Psoas muscle (tissue), 7 donors: ENCODE measurements at regions not wholly inside any gene's neighbourhood (a gene's known extent, or its start where the extent isn't known, plus 50 kb on each side); places are given as distances from the start of the nearest gene placed in this dataset.

Source experiments
- ATAC-seq, 4 donors: fragments of 200-7000 bp; cut with Tn5 transposase; one replicate each; pipeline ENCODE4 v1.9.1; 2020; ENCODE audit warnings: moderate library complexity in 3 of 4, mild to moderate bottlenecking in 2 of 4
- DNase-seq, 2 donors: peaks; one replicate each; pipeline ENCODE4 v3.0.0-alpha.2; 2020
- H3K27ac ChIP-seq: fragments of 200-600 bp; one replicate; pipeline ENCODE4 v1.8.0; 2022
- H3K27me3 ChIP-seq, 3 donors: fragments of 200-600 bp in 1 of 3; one replicate each; pipeline versions ENCODE4 v1.6.1 to v1.8.0; 2013 to 2022; ENCODE audit warnings: low read length in 2 of 3, mild to moderate bottlenecking in 2 of 3, moderate library complexity in 1 of 3; ENCODE audit not compliant: insufficient read depth in 3 of 3
- H3K36me3 ChIP-seq, 2 donors: fragments of 200-600 bp in 1 of 2; one replicate each; pipeline versions ENCODE4 v1.6.1 to v1.8.0; 2013 to 2022; ENCODE audit warnings: low read depth in 1 of 2, mild to moderate bottlenecking in 1 of 2, moderate library complexity in 1 of 2; ENCODE audit not compliant: insufficient read depth in 1 of 2
- H3K4me1 ChIP-seq: fragments of 200-600 bp; one replicate; pipeline ENCODE4 v1.8.0; 2022
- H3K4me3 ChIP-seq: fragments of 200-600 bp; one replicate; pipeline ENCODE4 v1.8.0; 2022; ENCODE audit warnings: mild to moderate bottlenecking
- H3K9me3 ChIP-seq: fragments of 200-600 bp; one replicate; pipeline ENCODE4 v1.8.0; 2022
- WGBS, 3 donors: extraction: QIAGEN DNeasy Blood & Tissue Kit; methylation state at CpG; one replicate each; pipeline versions ENCODE4 v1.1.6 to v1.1.7; 2013; 5-methylcytosine and 5-hydroxymethylcytosine counted together
- intact Hi-C, 2 donors: fragments of 100-400 bp; cut with DNase I; formaldehyde crosslinking; loops; one replicate each; pipeline versions ENCODE4 v1.11.0 to v1.14.2; 2022
- TF ChIP-seq, protein P1 (sequence below): fragments of 200-600 bp; IDR thresholded peaks from one replicate; pipeline ENCODE4 v1.8.0; 2022; ENCODE audit warnings: antibody characterized with exemption
- donor health status: healthy with polysubstance abuse.
- donor health status: DM: no; HTN: no; CAD: no; lungs with moderate emphysema.
- donor health status: Bipolar disorder and iron deficiency.
- donor health status: healthy.
- donor health status: DM: yes; HTN: yes; CAD: no.
- donor health status: DM: no; HTN: no; CAD: no.
- donor health status: DM: yes; HTN: yes; CAD: no.

- H3K4me1 ChIP-seq, result peaks cover 32% of the 10 kb centered on the region
- no peaks in the 10 kb centered on the region for H3K9me3 ChIP-seq
- no peak overlapping the region for H3K27ac ChIP-seq
- ATAC-seq (no peak), DNase-seq (no peak)
- intact Hi-C loops, result loop anchor here (5.0 to 10.0 kb wide), 4 partner anchors 78 to 500 kb away; no protein-coding TSS in a partner anchor
- no peaks in the 10 kb centered on the region for H3K36me3 ChIP-seq
- TF ChIP-seq, protein P1, sequence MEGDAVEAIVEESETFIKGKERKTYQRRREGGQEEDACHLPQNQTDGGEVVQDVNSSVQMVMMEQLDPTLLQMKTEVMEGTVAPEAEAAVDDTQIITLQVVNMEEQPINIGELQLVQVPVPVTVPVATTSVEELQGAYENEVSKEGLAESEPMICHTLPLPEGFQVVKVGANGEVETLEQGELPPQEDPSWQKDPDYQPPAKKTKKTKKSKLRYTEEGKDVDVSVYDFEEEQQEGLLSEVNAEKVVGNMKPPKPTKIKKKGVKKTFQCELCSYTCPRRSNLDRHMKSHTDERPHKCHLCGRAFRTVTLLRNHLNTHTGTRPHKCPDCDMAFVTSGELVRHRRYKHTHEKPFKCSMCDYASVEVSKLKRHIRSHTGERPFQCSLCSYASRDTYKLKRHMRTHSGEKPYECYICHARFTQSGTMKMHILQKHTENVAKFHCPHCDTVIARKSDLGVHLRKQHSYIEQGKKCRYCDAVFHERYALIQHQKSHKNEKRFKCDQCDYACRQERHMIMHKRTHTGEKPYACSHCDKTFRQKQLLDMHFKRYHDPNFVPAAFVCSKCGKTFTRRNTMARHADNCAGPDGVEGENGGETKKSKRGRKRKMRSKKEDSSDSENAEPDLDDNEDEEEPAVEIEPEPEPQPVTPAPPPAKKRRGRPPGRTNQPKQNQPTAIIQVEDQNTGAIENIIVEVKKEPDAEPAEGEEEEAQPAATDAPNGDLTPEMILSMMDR, result no peak
- H3K4me3 ChIP-seq, result no peak overlapping the region
- 73 to 81% (median 74%) methylated on average over 12 of the region's 12 CpGs for WGBS, 3 donors
- no peaks in the 10 kb centered on the region for H3K27me3 ChIP-seq
Observed at GRCh38 chr1:234994436-234995295, 134.0 kb downstream of the TOMM20 start.

DNA sequence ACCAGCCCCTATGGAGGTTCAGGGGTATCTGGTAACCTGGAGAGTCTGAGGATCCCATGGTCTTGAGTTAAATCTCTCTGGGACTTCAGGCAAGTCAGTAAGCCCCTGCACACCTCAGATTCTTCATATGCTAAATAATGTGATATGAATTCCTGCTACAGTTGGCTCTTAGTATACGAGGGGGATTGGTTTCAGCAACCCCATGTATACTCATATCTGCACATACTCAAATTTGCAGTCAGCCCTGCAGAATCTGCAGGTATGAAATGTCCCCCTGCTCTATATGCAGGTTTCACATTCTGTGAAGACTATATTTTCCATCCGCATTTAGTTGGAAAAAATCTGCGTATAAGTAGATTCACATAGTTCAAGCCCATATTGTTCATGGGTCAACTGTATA, 136.6 kb downstream of the TOMM20 start:
- Histone ChIP-seq H3K4me3 (no peak overlapping the region), H3K27me3 (no peaks in the 10 kb centered on the region), H3K9me3 (no peaks in the 10 kb centered on the region), H3K4me1 (peaks cover 21% of the 10 kb centered on the region), H3K27ac (no peak overlapping the region), H3K36me3 (no peaks in the 10 kb centered on the region)
- DNase-seq (no peak), ATAC-seq (no peak)
- intact Hi-C loops, result loop anchor here in 1 of 2 donors (10.0 kb wide), 1 partner anchor 497 kb away; no protein-coding TSS in a partner anchor
- 92 to 96% (median 95%) methylated on average over 3 of the region's 3 CpGs for WGBS, 3 donors
- TF ChIP-seq, protein P1, result no peak

DNA sequence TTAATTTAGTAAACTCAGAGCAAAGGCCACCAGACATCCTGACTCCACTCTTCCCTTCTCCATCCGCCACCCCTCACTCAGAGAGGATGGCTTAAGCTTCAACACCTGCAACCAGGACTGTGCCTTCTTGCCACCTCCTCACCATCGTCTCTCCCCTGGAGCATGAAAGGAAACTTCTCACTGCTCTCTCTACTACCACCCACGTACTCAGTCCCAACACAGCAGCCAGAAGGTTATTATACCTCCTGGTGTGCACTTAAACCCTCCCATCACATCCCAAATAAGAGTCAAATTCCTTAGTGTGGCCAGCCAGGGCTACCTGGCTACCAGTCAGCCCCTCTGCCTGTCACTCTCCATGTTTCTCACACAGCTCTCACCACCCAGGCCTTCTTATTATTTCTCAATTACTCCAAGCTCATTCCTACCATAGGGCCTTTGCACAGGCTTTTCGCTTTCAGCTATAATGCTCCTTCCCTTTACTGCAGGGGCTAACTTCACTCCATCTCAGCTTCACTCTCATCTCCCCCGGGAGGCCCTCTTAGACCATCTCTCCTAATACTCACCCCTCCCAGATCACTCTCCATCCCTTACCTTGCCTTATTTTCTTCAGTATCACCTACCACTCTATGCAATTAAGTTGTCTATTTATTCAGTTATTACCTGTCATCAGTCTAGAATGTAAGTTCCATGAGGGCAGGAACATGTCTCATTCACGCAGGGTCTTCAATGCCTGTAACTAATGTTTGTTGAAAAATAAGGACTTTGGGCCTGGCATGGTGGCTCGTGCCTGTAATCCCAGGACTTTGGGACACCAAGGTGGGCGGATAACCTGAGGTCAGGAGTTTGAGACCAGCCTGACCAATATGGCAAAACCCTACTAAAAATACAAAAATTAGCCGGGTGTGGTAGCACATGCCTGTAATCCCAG, 137.5 kb downstream of the TOMM20 start:
- intact Hi-C loops, result loop anchor here in 1 of 2 donors (10.0 kb wide), 1 partner anchor 496 kb away; no protein-coding TSS in a partner anchor
- H3K4me3 ChIP-seq, result no peak overlapping the region
- no peak for DNase-seq
- no peaks in the 10 kb centered on the region for H3K36me3 ChIP-seq
- H3K27ac ChIP-seq, result no peak overlapping the region
- ATAC-seq, result no peak
- TF ChIP-seq, protein P1, result no peak
- WGBS, 3 donors, result 93 to 96% (median 95%) methylated on average over 9 of the region's 9 CpGs
- no peaks in the 10 kb centered on the region for H3K27me3 ChIP-seq
- peaks cover 18% of the 10 kb centered on the region for H3K4me1 ChIP-seq
- no peaks in the 10 kb centered on the region for H3K9me3 ChIP-seq

- DNase-seq (no peak), ATAC-seq (no peak)
- Histone ChIP-seq H3K27ac (no peak overlapping the region), H3K9me3 (no peaks in the 10 kb centered on the region), H3K4me1 (peaks cover 16% of the 10 kb centered on the region), H3K4me3 (no peak overlapping the region), H3K36me3 (no peaks in the 10 kb centered on the region), H3K27me3 (no peaks in the 10 kb centered on the region)
- WGBS, 3 donors, result 74 to 91% (median 84%) methylated on average over 3 of the region's 3 CpGs
- TF ChIP-seq, protein P1, result no peak
- intact Hi-C loops, result loop anchor here in 1 of 2 donors (10.0 kb wide), 1 partner anchor 496 kb away; no protein-coding TSS in a partner anchor
Observed at GRCh38 chr1:234990328-234990675, 138.3 kb downstream of the TOMM20 start.
